Uterus (tissue), 3 donors: ENCODE measurements at regions not wholly inside any gene's neighbourhood (a gene's known extent, or its start where the extent isn't known, plus 50 kb on each side); places are given as distances from the start of the nearest gene placed in this dataset.

Experiments
- DNase-seq, 2 donors: peaks; one replicate each; pipeline ENCODE4 v3.0.0-alpha.2; 2019 to 2020
- H3K27ac ChIP-seq, 2 donors: fragments of 200-600 bp; sonication (generic); 1 replicate in 1 of 2; 2 replicates in 1 of 2; pipeline ENCODE4 v1.5.1; 2016 to 2018
- H3K27me3 ChIP-seq, 2 donors: fragments of 200-600 bp; sonication (generic); one replicate each; pipeline ENCODE4 v1.5.1; 2018 to 2019; ENCODE audit warnings: control low read depth in 1 of 2
- H3K36me3 ChIP-seq, 2 donors: fragments of 200-600 bp; sonication (generic); one replicate each; pipeline ENCODE4 v1.5.1; 2019; ENCODE audit warnings: control low read depth in 1 of 2
- H3K4me1 ChIP-seq, 2 donors: fragments of 200-600 bp; sonication (generic); one replicate each; pipeline ENCODE4 v1.5.1; 2018 to 2019; ENCODE audit warnings: control low read depth in 1 of 2
- H3K4me3 ChIP-seq, 2 donors: fragments of 200-600 bp; sonication (generic); 1 replicate in 1 of 2; 2 replicates in 1 of 2; pipeline ENCODE4 v1.5.1; 2018 to 2019; ENCODE audit warnings: mild to moderate bottlenecking in 1 of 2
- H3K9me3 ChIP-seq, 2 donors: fragments of 200-600 bp; sonication (generic); one replicate each; pipeline ENCODE4 v1.5.1; 2019; ENCODE audit warnings: control low read depth in 1 of 2
- POLR2A ChIP-seq, 2 donors: fragments of 450-650 bp; IDR thresholded peaks; one replicate each; pipeline ENCODE4 v1.6.1; 2016; ENCODE audit warnings: antibody characterized with exemption in 2 of 2, mild to moderate bottlenecking in 1 of 2, moderate library complexity in 1 of 2
- intact Hi-C: fragments of 100-400 bp; cut with DNase I; formaldehyde crosslinking; loops from one replicate; pipeline ENCODE4 v1.15.1; 2023; ENCODE audit warnings: low total_unique reads
- TF ChIP-seq, protein P1 (sequence below), 4 experiments: fragments of 200-600 bp in 2 of 4; fragments of 450-650 bp in 2 of 4; sonication (generic) in 2 of 4; IDR thresholded peaks; one replicate each; pipeline ENCODE4 v1.5.1; 2016 to 2019; ENCODE audit warnings: antibody characterized with exemption in 4 of 4, mild to moderate bottlenecking in 2 of 4, moderate library complexity in 1 of 4
- donor health status: DM: yes; HTN: yes; CAD: no.

DNA sequence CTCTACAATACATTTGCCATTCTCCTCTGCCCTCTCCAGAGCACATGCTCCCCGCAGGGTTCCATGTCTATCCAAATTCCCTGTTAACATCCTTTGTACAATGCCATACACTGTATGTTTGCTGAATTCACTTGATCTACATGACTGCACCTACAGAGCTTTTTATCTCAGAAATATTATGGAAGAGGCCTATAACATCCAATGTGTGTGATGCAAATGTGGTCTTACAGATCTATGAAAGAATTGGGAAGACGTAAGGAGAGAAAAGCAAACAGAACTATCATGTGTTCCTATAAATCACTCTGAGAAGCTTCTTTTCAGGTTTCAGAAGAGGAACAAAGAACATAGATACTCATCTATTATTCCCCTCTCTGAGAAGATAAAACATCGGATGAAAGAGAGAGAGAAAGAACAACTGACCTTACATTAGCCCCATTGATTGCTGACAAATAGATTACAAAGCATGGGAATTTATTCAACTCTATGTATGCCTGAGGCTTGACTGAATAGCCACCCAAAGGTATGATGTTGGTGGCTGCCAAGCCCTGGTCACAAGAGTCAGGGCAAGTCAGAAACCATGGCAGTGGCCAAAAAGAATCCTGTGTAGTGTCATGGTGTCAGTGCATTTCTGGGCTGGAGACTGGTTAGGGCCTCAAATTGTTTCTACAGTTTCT is 425.2 kb downstream of the FOXO1 start:
- DNase-seq, result no peak
- Histone ChIP-seq H3K27ac (no peak overlapping the region), H3K4me3 (no peak overlapping the region), H3K36me3 (no peaks in the 10 kb centered on the region), H3K27me3 (no peaks in the 10 kb centered on the region), H3K4me1 (peaks cover 0 to 4% of the 10 kb centered on the region in 2 donors), H3K9me3 (no peaks in the 10 kb centered on the region)
- intact Hi-C loops, result no loop called here
- TF ChIP-seq POLR2A (IDR thresholded peaks at IDR 0.05), result no peak
- TF ChIP-seq, protein P1, sequence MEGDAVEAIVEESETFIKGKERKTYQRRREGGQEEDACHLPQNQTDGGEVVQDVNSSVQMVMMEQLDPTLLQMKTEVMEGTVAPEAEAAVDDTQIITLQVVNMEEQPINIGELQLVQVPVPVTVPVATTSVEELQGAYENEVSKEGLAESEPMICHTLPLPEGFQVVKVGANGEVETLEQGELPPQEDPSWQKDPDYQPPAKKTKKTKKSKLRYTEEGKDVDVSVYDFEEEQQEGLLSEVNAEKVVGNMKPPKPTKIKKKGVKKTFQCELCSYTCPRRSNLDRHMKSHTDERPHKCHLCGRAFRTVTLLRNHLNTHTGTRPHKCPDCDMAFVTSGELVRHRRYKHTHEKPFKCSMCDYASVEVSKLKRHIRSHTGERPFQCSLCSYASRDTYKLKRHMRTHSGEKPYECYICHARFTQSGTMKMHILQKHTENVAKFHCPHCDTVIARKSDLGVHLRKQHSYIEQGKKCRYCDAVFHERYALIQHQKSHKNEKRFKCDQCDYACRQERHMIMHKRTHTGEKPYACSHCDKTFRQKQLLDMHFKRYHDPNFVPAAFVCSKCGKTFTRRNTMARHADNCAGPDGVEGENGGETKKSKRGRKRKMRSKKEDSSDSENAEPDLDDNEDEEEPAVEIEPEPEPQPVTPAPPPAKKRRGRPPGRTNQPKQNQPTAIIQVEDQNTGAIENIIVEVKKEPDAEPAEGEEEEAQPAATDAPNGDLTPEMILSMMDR (IDR thresholded peaks at IDR 0.05), result no peak

DNA sequence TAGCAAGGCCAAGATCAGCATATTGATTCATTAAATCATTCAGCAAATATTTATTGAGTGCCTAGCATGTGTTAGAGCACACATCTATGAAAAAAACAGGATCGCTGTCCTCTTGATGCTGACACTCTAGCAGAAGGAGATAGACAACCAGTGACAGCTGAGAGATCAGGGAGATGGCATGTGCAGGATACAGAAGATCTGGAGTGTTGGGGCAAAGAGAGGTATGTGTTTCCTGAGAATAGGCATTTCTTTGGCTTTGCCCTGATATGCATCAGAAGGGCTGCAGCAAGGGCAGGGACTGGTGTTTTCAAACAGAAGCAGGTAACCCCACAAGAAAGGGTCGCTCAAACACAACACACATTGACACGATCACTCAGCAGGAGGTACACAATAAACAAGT is 423.4 kb downstream of the FOXO1 start:
- DNase-seq, result no peak
- intact Hi-C loops, result no loop called here
- Histone ChIP-seq H3K9me3 (no peaks in the 10 kb centered on the region), H3K36me3 (no peaks in the 10 kb centered on the region), H3K4me1 (no peaks in the 10 kb centered on the region), H3K27me3 (no peaks in the 10 kb centered on the region), H3K4me3 (no peak overlapping the region), H3K27ac (no peak overlapping the region)
- TF ChIP-seq POLR2A (IDR thresholded peaks at IDR 0.05), result no peak
- TF ChIP-seq, protein P1 (IDR thresholded peaks at IDR 0.05), result no peak

DNA sequence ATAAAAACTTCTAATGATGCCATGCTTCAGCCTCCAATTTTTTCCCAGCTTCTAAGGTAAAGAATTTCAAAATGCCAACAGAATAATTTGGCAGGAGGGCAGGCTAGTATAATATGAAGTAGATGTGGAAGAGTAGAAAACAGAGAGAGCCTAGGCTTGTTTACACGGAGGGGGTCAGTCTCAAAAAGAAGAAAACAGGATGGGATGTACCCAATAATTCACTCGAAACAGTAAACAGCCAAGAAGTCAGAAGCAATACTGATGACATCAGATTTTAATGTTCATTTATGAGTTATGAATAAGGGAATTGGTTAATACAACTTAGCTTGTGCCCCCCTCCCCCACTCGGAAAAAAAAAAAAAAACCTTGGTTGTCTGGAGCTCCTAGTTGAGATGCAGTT is 422.5 kb downstream of the FOXO1 start:
- Histone ChIP-seq H3K27me3 (no peaks in the 10 kb centered on the region), H3K27ac (no peak overlapping the region), H3K36me3 (no peaks in the 10 kb centered on the region), H3K4me3 (no peak overlapping the region), H3K9me3 (no peaks in the 10 kb centered on the region), H3K4me1 (no peaks in the 10 kb centered on the region)
- TF ChIP-seq, protein P1 (IDR thresholded peaks at IDR 0.05), result no peak
- no peak for TF ChIP-seq POLR2A (IDR thresholded peaks at IDR 0.05)
- intact Hi-C loops, result no loop called here
- no peak for DNase-seq

DNA sequence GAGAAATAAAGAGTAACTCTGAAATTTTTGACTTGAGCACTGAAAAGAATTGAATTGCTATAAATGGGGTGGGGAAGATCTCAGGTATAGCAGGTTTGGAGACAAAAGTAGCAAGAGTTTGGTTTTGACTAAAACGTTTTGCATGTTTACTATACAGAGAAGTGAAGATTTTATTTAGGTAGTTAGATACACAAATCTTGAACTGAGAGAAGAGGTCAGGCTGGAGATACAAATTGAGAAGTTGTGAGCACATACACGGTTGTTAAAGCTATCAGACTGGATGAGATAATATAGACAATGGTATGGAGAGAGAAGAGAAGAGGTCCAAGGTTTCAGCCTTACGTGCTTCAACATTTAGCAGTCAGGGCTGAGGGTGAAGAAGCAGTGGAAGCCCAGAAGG is 420.9 kb downstream of the FOXO1 start:
- intact Hi-C loops, result no loop called here
- H3K9me3 ChIP-seq, result no peaks in the 10 kb centered on the region
- no peaks in the 10 kb centered on the region for H3K27me3 ChIP-seq
- DNase-seq, result no peak
- no peak overlapping the region for H3K27ac ChIP-seq
- no peaks in the 10 kb centered on the region for H3K4me1 ChIP-seq
- no peak overlapping the region for H3K4me3 ChIP-seq
- H3K36me3 ChIP-seq, result no peaks in the 10 kb centered on the region
- no peak for TF ChIP-seq POLR2A (IDR thresholded peaks at IDR 0.05)
- TF ChIP-seq, protein P1 (IDR thresholded peaks at IDR 0.05), result no peak

DNA sequence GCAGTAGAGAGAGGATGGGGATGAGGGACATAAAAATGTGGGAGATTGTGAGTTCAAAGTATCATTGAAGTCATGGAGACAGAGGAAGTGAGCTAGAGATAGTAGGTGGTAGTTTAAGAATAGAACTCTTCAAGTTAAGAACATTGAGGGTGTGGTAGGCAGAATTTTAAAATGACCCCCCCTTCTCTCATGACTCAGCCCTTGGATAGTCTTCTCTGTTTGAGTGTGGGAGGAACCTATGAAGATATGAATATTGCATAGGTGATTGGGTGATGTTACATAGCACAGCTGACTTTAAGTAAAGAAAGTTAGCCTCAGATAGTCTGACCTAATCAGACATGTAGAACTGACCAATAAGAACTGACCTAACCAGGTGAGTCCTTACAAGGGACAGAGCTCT is 418.6 kb downstream of the FOXO1 start:
- H3K36me3 ChIP-seq, result no peaks in the 10 kb centered on the region
- TF ChIP-seq, protein P1 (IDR thresholded peaks at IDR 0.05), result no peak

More for the DNA sequence above, 418.6 kb downstream of the FOXO1 start:
- Histone ChIP-seq H3K27me3 (no peaks in the 10 kb centered on the region), H3K9me3 (no peaks in the 10 kb centered on the region), H3K4me3 (no peak overlapping the region), H3K27ac (no peak overlapping the region), H3K4me1 (no peaks in the 10 kb centered on the region)
- intact Hi-C loops, result no loop called here
- no peak for DNase-seq
